GM12873 (cell line): ENCODE measurements at regions not wholly inside any gene's neighbourhood (a gene's known extent, or its start where the extent isn't known, plus 50 kb on each side); places are given as distances from the start of the nearest gene placed in this dataset.

Source experiments
- CTCF ChIP-seq: IDR thresholded peaks from 2 replicates; pipeline ENCODE4 v1.5.1; 2012; ENCODE audit warnings: low read depth, mild to moderate bottlenecking, moderate library complexity, low read length, control low read depth; ENCODE audit not compliant: insufficient read depth; ENCODE audit errors: missing control alignments

- no peak for TF ChIP-seq CTCF
Measured at GRCh38 chr11:115627666-115628460, 123.6 kb upstream of the CADM1 start.

- no peak for TF ChIP-seq CTCF
Measured at GRCh38 chr11:115627071-115627470, 122.9 kb upstream of the CADM1 start.

GRCh38 chr11:115626414-115626813 is 122.2 kb upstream of the CADM1 start:
- no peak for TF ChIP-seq CTCF

GRCh38 chr11:115625502-115625901 is 121.3 kb upstream of the CADM1 start:
- TF ChIP-seq CTCF = no peak

GRCh38 chr11:115624065-115624464 is 119.8 kb upstream of the CADM1 start:
- TF ChIP-seq CTCF = no peak

- TF ChIP-seq CTCF = no peak
Measured at GRCh38 chr11:115623021-115623451, 118.8 kb upstream of the CADM1 start.

GRCh38 chr11:115618428-115618827 is 114.2 kb upstream of the CADM1 start:
- TF ChIP-seq CTCF = no peak
